Left lobe of liver (tissue), 2 donors: ENCODE measurements at regions not wholly inside any gene's neighbourhood (a gene's known extent, or its start where the extent isn't known, plus 50 kb on each side); places are given as distances from the start of the nearest gene placed in this dataset.

Experiments
- ATAC-seq: fragments of 200-7000 bp; cut with Tn5 transposase; one replicate; pipeline ENCODE4 v1.9.1; 2020; ENCODE audit warnings: mild to moderate bottlenecking, moderate library complexity
- DNase-seq: peaks from one replicate; pipeline ENCODE4 v3.0.0-alpha.2; 2020; ENCODE audit warnings: low spot score
- donor health status: DM: no; HTN: no; CAD: no; lungs with moderate emphysema.
- donor health status: DM: no; HTN: yes; CAD: no.

DNA sequence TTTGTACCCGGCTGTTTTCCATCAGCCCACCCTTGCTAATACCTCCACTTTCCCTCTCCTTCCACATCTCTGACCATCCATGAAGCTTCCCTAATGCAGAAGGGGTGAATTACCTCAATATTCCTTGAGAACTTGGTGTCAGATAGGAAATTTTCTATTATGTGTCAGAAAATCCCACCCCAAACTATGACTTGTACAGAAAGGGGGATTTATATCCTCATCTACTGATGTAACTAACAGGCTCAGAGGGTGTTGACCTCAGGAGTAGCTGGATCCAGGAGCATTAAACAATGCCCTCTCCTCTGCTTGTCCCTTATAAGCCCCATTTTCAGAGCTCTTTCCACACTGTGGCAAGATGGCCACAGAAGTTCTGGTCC lies 242.8 kb upstream of the TLE3 start:
- ATAC-seq = no peak
- no peak for DNase-seq

DNA sequence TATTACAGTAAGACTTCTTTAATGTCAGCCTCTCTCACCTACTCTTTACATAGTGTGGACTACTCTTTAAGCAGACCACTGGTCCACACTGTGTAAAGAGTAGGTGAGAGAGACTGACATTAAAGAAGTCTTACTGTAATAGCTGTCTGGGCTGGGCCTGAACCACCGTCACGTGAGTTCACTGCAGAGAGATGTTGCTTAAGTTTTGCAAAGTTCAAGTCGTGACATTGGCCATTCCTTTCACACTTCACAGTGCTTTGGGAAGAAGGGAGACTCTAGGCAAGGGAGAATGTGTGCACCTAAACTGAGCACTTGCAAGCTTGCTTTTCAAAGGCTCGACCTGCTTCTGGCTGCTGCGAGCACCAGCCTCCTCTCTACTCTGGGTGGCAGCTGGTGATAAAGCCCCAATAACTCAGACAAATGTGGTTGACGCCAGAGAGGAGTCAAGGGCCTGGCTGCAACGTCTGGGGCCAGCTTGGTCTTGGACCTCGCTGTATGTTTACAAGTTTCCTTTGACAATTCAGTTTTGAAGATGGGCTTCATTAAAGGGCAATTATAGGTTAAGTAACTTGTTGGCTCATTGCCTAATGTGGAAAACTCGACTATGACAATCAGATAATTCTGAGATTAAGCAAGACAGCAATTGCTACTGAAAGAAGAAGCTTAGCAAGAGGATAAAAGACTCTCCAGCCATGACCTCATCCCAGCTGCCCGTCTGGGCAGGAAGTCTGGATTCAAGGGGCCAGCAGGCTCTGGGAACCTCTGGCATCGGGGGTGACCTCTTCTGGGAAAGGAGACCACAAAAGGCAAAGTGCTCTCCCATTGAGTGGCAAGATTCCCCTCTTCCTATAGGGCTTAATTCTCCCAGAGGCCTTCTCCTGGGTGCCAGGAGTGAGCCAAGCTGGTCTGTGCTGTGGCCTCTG lies 242.1 kb upstream of the TLE3 start:
- DNase-seq (peak; percentile 37), ATAC-seq (no peak)

DNA sequence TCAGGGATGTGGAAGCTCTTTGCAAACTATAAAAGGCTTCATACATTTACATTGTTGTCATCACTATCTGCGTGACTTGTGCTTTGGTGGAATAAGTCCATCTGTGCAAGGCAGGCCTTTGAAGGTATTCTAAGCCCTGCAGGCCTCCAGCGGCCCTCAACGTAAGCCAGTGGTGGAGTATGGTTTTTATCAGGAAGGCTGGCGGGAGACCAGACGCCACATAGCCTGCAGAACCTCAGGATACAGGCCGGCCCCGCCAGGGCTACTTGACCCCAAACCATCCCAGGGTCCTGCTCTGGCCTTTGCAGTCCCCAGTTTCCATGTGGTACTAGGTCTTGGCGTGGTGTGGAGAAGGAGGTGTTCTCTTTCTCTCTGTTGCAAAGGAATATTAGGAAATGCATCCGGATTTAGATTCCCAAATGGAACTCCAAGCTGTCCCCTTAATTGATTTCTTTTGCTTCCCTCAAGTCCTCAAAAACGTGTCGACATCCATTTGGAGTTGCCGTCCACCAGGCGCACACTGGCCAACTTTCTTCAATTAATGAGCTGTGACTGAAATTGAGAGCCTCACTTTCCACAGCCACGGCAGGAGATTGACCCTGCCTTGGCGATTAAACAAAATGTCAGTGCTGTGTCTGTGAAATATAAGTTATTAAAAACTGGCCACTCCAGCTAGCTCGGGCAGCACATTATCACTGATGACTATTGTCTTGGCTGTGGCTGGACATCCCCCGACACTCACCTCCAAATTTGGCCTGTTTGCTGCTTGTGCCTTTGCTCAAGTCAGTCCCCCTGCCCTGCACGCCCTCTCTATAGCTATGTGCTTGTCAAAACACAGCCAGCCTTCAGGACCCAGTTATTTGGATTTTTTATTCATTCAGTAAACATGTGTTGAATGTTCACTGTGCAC lies 239.8 kb upstream of the TLE3 start:
- ATAC-seq (no peak), DNase-seq (peak; percentile 41)

DNA sequence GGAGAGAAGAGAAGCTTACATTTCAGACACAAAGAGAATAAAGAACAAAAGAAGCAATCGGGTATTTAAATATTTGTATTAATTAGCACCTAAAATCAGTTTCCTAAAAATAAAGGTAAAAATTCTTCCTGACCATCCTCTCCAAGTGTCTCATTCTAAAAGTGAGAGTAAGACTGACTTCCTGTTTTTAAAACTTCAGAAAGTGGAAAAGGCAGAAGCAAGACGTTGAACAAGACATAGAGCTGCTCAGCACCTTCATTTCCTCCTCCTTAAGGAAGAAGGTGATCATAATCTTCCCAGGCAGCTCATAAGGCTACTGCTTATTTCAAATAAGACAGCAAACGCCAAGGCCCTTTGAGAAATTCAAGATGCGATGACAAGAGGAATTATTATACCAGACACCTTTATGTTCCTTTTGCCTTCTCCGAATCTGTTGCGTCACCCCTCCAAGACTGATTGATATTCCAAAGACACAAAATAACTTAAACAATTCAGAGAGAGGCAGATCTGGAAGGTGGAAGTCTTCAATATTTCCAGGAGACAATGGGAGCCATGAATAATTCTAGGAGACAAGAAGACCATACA lies 238.8 kb upstream of the TLE3 start:
- no peak for ATAC-seq

DNA sequence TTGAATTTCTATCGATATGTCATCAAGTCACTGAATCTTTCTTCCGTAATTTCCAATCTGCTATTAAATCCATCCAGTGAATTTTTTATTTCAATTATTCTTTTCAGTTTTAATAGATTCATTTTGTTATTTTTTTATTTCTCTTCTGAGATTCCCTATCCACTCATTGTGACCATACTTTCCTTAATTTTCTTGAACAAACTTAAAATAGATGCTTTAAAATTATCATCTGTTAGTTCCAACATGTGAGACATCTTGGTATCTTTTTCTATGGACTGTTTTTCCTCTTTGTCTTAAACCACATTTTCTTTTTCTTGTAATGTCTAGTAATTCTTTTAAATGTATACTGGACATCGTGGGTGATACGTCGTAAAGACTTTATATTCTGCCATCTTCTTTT lies 236.6 kb upstream of the TLE3 start:
- DNase-seq (no peak), ATAC-seq (no peak)

More for the DNA sequence above, 238.8 kb upstream of the TLE3 start:
- no peak for DNase-seq

DNA sequence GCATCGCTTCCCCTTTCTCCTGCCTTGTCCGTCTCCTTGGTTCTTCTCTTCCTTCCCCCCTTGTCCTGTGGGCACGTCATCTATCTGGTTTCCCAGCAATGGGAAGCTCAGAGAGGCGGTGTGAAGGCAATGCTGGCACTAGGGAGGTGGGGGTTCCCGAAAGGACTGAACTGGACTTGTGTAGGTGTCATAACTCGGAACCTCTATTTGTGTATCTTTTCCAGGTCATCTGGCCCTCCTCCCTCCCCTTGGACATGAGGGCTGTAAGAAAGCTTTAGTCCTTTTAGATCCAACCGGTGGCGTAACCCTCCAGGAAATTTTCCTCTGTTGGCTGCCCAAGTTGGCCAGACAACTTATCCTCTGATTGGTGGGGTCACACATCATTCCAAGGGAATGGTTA lies 231.5 kb upstream of the TLE3 start:
- DNase-seq = no peak
- ATAC-seq = no peak

DNA sequence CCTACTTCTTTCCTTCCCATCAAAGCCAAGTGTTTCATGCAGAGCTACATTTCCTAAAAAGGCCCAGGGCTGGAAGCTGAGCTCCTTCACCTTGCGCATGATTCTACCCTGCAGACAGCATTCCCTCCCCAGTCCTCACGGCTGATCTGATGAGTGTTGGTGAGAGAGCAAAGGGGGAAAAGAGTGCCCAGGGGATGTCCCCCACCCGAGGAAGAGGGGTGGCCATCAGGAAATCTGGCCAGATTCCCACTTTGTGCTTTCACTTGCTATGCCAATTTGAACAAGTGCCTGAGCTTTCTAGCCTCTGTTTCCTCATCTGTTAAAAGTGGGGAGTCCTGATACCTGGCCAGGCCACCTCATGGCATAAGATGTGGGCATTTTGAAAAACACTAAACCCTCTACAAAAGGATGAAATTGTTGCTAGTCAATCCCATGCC lies 231.0 kb upstream of the TLE3 start:
- DNase-seq (no peak), ATAC-seq (no peak)

DNA sequence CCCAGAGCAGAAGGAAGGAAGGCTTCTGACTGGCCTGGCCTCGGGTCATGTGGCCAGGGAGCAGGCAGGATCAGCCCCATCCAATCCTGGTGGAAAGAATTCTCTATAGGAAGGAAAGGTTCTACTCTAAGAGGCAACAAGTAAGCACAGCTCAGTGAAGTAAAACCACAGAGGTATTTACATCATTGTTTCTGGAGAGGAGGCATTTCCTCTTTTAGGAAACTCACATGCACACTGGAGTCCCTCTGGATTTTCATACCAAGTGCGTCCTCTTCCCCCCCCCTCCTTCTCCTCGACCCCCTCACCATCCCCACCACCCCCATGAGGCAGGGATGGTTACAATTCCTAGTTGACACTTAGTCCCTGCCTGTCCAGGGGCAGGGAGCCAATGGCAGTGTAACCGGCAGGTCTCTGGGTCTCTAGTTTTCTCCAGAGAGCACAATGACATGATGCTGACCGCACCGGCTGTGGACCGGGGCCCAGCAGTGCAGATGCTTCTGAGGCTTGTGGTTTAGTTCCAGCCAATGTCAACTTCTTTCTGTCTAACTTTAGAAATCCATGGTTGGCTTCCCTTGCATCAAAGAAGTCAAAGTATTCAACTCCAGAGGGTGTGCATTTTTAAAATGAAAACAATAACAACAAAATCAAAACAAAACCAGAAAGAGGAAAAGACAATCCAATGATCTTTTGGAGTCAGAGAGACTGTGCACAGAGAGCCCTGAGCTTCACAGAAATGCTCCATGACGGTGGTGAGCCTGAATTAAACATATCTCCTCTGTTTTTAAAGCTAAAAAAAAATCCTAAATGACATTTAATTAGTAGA lies 230.3 kb upstream of the TLE3 start:
- DNase-seq (no peak), ATAC-seq (no peak)

DNA sequence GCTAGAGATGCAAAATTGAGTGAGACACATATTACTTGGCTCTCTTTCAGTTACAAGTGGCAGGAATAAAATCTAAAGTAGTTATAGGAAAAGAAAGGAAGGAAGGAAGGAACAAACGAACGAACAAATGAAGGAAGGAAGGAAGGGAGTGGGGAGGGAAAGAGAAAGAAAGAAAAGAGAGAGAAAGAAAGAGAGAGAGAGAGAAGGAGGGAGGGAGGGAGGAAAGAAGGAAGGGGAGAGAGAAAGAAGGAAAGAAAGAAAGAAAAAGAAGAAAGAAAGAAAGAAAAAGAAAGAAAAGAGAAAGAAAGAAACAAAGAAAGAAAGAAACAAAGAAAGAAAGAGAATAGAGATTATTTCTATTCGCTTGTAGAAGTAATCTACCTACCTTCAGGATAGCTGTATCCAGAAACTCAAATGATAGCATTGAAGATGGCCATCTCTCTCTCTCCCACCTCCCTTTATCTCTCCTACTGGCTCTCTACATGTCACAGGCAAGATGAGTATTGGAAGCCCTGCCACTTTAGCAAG lies 229.7 kb upstream of the TLE3 start:
- ATAC-seq (no peak), DNase-seq (no peak)

DNA sequence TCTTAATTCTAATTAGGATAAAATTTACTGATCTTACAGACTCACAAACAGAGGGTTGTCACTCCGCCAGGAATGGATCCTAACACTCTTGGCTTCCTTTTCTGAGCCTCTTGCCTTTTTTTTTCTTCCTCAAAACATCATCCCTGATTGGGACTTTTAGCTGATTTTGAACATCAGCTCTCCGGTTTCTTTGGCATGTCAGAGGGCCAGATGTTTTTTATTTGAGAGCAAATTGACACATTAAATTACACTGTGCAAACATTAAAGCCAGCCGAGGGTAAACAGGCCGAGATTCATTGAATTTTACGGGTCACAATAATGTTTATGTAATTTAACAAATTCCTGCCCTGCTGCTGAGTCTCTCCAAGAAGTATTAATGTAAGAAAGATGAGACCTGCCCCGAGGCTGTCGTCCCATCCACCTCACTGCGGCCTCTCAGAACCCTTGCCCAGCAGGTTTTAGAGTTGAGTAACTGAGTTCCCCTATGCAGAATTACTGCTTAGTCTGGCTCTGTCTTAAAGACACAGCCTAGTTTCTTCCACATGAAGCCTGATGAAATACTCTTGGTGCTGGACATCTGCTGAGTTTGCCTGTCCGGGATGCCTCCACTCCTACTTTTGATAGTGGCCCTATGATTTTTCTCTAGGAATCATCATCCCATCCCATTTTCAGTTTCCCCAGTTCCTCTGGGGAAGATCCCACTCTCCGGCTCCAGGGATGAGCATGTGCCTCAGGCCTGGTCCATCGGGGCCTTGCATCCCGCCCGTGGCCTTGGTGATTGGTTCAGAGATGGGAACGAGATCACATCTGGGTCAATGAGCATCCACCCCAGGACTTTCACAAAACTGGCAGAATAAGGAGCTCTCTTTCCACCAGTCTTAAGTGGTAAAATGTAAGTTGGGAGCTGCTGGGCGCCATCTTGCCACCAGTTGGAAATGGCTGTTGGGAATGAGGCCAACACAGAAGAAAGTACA lies 226.6 kb upstream of the TLE3 start:
- DNase-seq (no peak), ATAC-seq (no peak)

DNA sequence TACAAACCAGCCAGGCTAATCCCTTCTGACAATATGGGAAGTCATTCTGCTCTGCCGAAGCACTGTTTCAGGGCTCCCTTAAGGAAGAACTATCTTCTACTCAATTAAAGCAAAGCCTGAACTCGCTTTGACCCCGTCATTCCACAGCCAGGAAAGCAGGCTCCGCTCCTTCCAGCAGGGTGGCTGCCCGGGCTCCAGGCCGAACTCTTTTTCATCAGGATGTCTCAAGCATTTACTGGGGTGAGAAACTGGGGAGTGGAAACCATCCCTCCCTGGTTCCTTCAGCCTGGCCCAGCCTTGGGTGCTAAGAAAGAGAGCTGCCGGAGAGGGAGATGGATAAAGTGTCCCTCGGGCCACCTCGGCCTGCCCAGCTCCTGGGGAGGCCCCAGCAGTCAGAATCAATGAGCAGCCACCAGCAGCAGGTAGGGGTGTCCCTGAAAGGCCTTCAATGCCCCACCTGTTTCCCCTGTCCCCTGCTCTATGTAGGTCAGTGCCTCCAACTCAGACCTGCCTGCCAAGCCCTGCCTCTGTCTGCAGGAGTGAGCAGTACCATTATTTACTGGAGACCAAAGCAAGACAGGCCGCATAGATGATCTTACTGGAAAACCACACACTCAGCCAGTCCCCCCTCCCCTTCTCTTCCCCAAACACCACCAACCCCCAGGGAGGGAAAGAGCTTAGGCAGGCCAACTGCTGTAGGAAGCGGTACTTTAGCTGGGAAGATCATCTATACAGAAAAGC lies 225.6 kb upstream of the TLE3 start:
- no peak for DNase-seq
- peak; percentile 50 for ATAC-seq

DNA sequence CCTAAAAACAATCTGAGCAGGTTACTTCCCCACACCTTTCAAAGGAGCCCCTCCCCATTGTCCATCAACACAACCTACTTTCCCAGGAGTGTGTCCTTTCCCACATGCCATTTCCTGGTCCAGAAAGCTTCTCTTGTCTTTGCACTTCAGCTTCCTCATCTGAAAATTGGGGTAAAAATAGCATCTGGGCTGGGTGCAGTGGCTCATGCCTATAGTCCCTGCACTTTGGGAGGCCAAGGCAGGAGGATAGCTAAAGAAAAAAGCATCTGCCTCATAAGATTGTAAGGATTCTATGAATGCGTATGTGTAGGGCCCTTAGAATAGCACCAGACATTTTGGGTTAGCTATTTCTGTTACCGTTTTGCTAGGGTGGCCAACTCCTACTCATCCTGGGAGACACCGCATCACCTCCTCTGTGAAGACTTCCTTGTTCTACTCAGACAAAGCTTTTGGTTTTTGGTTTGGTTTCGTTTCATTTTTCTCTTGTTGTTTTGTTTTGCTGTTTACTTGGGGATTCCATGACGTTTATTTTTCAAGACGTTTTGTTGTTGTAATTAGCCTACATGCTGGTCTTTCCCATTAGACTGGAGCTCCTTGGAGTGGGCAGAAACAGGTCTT lies 224.4 kb upstream of the TLE3 start:
- ATAC-seq = no peak
- DNase-seq = no peak

DNA sequence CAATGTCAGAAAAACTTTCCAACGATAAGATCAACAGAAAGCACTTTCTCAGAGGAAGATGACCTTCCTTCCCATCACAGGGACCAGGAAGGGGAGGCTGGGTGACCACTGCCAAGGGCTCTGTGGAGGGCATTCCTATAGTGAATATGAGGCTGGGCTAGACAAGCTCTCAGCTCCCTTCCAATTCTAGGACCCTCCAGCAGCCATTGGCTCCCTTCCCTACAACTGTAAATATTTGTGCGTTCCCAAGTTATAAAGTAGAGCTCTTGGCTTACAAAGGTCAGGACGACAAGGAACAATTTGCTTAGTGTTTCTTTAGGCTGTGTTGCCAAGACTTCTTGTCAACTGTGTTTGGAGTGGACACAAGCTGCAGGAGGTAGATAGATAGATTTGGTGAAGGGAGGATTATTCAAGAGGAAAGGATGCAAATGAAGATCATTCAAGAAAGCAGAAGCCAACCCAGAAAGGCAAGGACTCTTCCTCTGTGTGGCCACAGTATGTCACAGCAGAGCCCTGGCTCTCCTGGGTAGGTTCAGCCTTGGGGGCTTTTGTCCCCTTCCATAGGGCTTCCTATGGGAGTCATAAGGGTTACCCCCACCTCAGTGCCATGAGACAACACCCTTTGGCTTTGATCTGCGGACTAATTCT lies 223.6 kb upstream of the TLE3 start:
- DNase-seq (no peak), ATAC-seq (no peak)

DNA sequence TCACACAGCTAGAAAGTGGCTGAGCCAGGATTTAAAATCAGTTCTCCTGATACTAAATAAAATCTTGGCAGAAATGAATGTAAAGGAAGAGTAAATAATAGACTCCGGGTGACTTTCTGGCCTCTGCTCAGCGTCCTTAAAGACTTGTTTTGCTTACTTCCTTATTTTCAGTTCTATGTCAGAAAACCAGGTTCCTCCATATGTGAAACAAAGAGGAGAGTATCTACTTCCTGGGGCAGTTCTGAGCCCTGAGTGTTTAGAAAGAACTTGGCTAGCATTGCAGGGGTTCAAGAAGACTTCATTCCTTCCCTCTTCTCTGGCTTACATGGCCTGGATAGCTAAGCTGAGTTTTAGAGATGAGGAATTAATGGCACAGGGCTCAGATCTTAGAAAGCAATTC lies 222.8 kb upstream of the TLE3 start:
- DNase-seq (no peak), ATAC-seq (peak; percentile 31)

DNA sequence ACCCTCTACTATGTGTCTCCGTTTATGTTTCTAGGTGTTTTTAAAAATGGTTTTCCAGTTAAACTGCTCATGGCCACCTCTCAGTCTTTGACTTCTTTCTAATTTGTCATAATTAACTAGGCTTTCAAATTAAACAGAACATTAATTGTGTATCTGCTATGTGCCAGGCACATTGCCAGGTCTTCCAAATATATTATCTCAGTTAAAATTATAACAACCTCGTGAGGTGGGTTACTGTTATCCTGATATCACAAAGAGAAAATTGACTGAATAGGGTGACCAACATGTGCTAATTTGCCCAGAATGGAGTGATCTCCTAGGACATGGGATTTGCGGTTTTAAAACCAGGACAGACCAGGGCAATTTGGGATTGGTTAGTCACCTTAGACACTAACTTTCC lies 222.4 kb upstream of the TLE3 start:
- ATAC-seq (no peak), DNase-seq (no peak)

DNA sequence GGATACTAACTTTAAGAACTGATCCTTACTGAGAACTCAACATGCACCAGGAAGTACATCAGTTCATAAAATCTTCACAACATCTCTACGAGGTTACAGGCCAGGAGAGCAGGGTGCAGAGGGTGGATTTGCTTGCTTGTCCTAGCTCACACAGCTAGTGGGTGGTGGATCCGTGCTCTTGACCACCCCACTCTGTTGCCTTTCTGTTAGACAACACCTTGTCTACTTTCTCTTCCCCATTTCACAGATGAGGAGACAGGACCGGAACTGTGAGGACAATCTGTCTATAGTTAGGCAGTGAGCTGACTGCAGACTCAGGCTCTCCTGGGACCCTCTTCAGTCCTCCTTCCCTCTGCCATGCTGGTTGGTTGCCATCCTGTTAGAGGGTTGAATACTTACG lies 221.7 kb upstream of the TLE3 start:
- ATAC-seq (no peak), DNase-seq (no peak)

DNA sequence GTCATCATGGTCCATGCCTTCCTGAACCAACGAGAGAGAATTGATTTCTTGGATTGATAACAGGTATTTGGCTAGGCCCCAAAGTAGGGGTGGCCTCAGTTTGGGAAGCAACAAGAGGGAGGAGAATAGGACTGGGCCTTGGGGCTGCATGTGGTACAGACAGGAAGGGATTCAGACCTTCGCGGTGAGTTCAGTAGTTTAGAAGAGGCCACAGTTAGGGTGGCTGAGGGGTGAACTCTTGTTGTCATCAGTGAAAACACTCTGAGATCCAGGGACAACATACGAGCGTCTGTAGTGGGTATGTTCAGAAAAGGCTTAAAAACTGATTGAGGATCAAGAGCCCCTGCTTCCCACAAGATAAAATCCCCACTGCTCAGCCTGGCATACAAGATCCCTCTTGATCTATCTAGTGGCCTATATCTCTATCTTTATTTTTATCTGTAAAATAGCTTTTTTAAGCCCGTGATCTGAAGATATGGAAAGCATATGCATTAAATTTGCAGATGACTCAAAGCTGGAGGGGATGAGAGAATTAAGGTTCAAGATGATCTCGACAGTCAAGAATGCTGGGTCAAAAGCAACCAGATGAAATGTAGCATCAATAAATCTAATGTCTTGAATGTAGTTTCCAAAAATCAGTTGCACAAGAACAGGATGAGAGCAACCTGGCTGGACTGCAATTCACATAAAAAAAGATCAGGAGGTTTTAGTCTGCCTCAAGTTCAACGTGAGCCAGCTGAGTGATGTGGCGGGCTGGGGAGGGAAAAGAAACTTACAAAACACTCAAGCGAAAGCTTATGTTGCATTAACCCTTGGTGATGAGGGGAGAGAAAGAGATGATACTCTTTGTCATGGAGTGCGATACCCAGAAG lies 221.1 kb upstream of the TLE3 start:
- ATAC-seq (no peak), DNase-seq (no peak)
